ENCODE measurements at regions not wholly inside any gene's neighbourhood (a gene's known extent, or its start where the extent isn't known, plus 50 kb on each side); places are given as distances from the start of the nearest gene placed in this dataset.
"Not testable (repeated sequence)": the region's sequence is repeated elsewhere in the genome, so short reads cannot be mapped to it uniquely, and the experiment has no call there.

DNA sequence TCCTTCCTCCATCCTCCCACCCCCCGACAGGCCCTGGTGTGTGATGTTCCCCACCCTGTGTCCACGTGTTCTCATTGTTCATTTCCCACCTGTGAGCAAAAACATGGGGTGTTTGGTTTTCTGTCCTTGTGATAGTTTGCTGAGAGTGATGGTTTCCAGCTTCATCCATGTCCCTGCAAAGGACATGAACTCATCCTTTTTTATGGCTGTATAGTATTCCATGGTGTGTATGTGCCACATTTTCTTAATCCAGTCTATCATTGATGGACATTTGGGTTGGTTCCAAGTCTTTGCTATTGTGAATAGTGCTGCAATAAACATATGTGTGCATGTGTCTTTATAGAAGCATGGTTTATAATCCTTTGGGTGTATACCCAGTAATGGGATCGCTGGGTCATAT lies 587.6 kb downstream of the EDEM1 start:
- CTCF ChIA-PET (ENCODE audit: low intra/inter-chr PET ratio, low total read pairs); H2AFZ ChIP-seq (ENCODE audit: low read length); POLR2A ChIA-PET; H3K36me3 ChIP-seq (replicated peaks in 1 of 2; ENCODE audit: control insufficient read depth in 1 of 2, insufficient read depth in 2 of 2, low read length in 2 of 2); H3K27me3 ChIP-seq (ENCODE audit: control insufficient read depth in 1 of 2, insufficient read depth in 2 of 2, low read length in 2 of 2); DNase-seq (ENCODE audit: low spot score); H4K20me1 ChIP-seq (ENCODE audit: insufficient read depth, low read length); H3K4me3 ChIP-seq (replicated peaks in 1 of 3; ENCODE audit: insufficient read depth in 1 of 3, low read depth in 2 of 3, low read length in 3 of 3); FAIRE-seq; H3K4me1 ChIP-seq (ENCODE audit: insufficient read depth, low read length); BruUV-seq (replicated peaks); H3K9ac ChIP-seq (ENCODE audit: insufficient read depth, low read depth, low read length); ATAC-seq; H3K27ac ChIP-seq (ENCODE audit: extremely low read length, insufficient read depth, low read length); in situ Hi-C loops (cut with HindIII; ENCODE audit: extremely low pct_ligation_motif_present, low pct_unique_long_range_greater_than_20kb); H3K79me2 ChIP-seq (ENCODE audit: insufficient read depth, low read length); H3K4me2 ChIP-seq (ENCODE audit: low read depth, low read length); intact Hi-C loops (cut with micrococcal nuclease; ENCODE audit: unreplicated experiment): not testable (repeated sequence)
- peaks cover 14% of the 10 kb centered on the region for H3K9me3 ChIP-seq (ENCODE audit: low read length)
- 6% methylated on average over 3 of the region's 3 CpGs for WGBS (ENCODE audit: low lambda C conversion rate)

DNA sequence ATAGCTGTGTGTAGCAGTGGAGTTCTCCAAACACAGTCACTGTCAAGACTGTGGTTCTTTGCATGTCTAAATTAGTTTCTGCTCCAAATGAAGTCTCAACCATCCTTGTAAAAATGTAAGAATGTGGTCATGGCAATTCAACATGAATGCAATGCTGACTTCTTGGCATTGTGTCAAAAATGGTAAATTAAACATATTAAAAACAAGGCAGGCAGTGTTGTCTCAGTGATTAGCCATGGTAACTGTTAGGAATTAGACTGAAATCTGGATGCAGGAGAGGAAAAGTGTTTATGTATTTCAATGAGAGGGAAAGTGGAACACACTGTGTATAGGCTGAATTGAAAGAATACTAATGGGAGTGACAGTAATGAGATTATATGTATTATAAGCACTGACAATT lies 597.2 kb downstream of the EDEM1 start:
- DNase-seq (ENCODE audit: low spot score) (no peak), ATAC-seq (no peak), FAIRE-seq (no peak)
- in situ Hi-C loops (cut with HindIII; ENCODE audit: extremely low pct_ligation_motif_present, low pct_unique_long_range_greater_than_20kb) (no loop called here), intact Hi-C loops (cut with micrococcal nuclease; ENCODE audit: unreplicated experiment) (no loop called here)
- ChIA-PET CTCF (ENCODE audit: low intra/inter-chr PET ratio, low total read pairs) (no interaction called here), POLR2A (no interaction called here)
- no peaks in the 10 kb centered on the region for H3K36me3 ChIP-seq (replicated peaks in 1 of 2; ENCODE audit: control insufficient read depth in 1 of 2, insufficient read depth in 2 of 2, low read length in 2 of 2)
- no peaks in the 10 kb centered on the region for H3K79me2 ChIP-seq (ENCODE audit: insufficient read depth, low read length)
- peaks cover 3% of the 10 kb centered on the region for H3K9me3 ChIP-seq (ENCODE audit: low read length)
- no peaks in the 10 kb centered on the region for H3K4me1 ChIP-seq (ENCODE audit: insufficient read depth, low read length)
- H4K20me1 ChIP-seq (ENCODE audit: insufficient read depth, low read length) = no peaks in the 10 kb centered on the region
- no peak overlapping the region for H3K27ac ChIP-seq (ENCODE audit: extremely low read length, insufficient read depth, low read length)
- no peak overlapping the region for H3K4me3 ChIP-seq (replicated peaks in 1 of 3; ENCODE audit: insufficient read depth in 1 of 3, low read depth in 2 of 3, low read length in 3 of 3)
- BruUV-seq (replicated peaks) = no TSS peak
- no peak overlapping the region for H3K4me2 ChIP-seq (ENCODE audit: low read depth, low read length)
- no peak for TF ChIP-seq TBX2 (CRISPR knock-in tag; IDR thresholded peaks at IDR 0.05; ENCODE audit: borderline replicate concordance)
- no peak for TF ChIP-seq MYC (CRISPR knock-in tag; IDR thresholded peaks at IDR 0.05; ENCODE audit: borderline replicate concordance)
- no peak for TF ChIP-seq ZNF431 (CRISPR knock-in tag; IDR thresholded peaks at IDR 0.05; ENCODE audit: borderline replicate concordance, low read depth)
- no peak for TF ChIP-seq CREB1 (IDR thresholded peaks at IDR 0.05)
- TF ChIP-seq CREB1 (CRISPR knock-in tag; IDR thresholded peaks at IDR 0.05) = no peak
- TF ChIP-seq PAF1 (CRISPR knock-in tag; IDR thresholded peaks at IDR 0.05) = no peak
- TF ChIP-seq SRF (IDR thresholded peaks at IDR 0.05; ENCODE audit: low read depth, low read length) = no peak
- TF ChIP-seq KAT8 (CRISPR knock-in tag; IDR thresholded peaks at IDR 0.05) = no peak
- no peak for TF ChIP-seq SOX13 (IDR thresholded peaks at IDR 0.05)
- no peak for TF ChIP-seq SOX13 (CRISPR knock-in tag; conservative IDR thresholded peaks at IDR 0.05 in 1 of 2, IDR thresholded peaks at IDR 0.05 in 1 of 2)
- TF ChIP-seq, protein P1, sequence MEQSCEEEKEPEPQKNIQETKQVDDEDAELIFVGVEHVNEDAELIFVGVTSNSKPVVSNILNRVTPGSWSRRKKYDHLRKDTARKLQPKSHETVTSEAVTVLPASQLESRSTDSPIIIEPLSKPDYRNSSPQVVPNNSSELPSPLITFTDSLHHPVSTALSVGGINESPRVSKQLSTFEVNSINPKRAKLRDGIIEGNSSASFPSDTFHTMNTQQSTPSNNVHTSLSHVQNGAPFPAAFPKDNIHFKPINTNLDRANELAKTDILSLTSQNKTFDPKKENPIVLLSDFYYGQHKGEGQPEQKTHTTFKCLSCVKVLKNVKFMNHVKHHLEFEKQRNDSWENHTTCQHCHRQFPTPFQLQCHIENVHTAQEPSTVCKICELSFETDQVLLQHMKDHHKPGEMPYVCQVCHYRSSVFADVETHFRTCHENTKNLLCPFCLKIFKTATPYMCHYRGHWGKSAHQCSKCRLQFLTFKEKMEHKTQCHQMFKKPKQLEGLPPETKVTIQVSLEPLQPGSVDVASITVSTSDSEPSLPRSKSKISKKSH (CRISPR knock-in tag; IDR thresholded peaks at IDR 0.05; ENCODE audit: borderline replicate concordance) = no peak
- TF ChIP-seq RBM39 (IDR thresholded peaks at IDR 0.05; ENCODE audit: low read depth, low read length, poor library complexity, severe bottlenecking) = no peak
- TF ChIP-seq SRSF9 (IDR thresholded peaks at IDR 0.05; ENCODE audit: borderline replicate concordance, insufficient read depth, low read depth, low read length, poor library complexity, severe bottlenecking) = no peak
- TF ChIP-seq ZNF225 (CRISPR knock-in tag; IDR thresholded peaks at IDR 0.05) = no peak
- TF ChIP-seq CEBPG (CRISPR knock-in tag; IDR thresholded peaks at IDR 0.05) = no peak
- no peak for TF ChIP-seq KDM2A (CRISPR knock-in tag; IDR thresholded peaks at IDR 0.05; ENCODE audit: borderline replicate concordance, low read depth)
- H2AFZ ChIP-seq (ENCODE audit: low read length) = no peak overlapping the region
- H3K27me3 ChIP-seq (ENCODE audit: control insufficient read depth in 1 of 2, insufficient read depth in 2 of 2, low read length in 2 of 2) = no peaks in the 10 kb centered on the region
- H3K9ac ChIP-seq (ENCODE audit: insufficient read depth, low read depth, low read length) = no peak overlapping the region
